A673 (cell line): ENCODE measurements at regions not wholly inside any gene's neighbourhood (a gene's known extent, or its start where the extent isn't known, plus 50 kb on each side); places are given as distances from the start of the nearest gene placed in this dataset.

ENCODE experiments used
- BruUV-seq: library from RNA; stranded (reverse); fragments of 400-500 nt; replicated peaks from 2 replicates; lab custom pipeline; 2021; lab: Mats Ljungman, UMichigan
- CTCF ChIA-PET: fragments of 300-600 bp; sonication (Branson Sonifier 250); formaldehyde crosslinking; loops from one replicate; lab custom pipeline; 2022; ENCODE audit warnings: antibody characterized with exemption; lab: Charles Lee
- POLR2A ChIA-PET: fragments of 300-600 bp; sonication (Branson Sonifier 250); formaldehyde crosslinking; loops from one replicate; lab custom pipeline; 2022; ENCODE audit warnings: antibody characterized with exemption; ENCODE audit not compliant: low non-redundant PET; lab: Charles Lee
- DNase-seq: peaks from one replicate; pipeline ENCODE4 v3.0.0-alpha.2; 2015; ENCODE audit warnings: low spot score
- H3K27ac ChIP-seq: fragments of 200-600 bp; sonication (generic); 2 replicates; pipeline ENCODE4 v1.5.1; 2016; ENCODE audit warnings: mixed run types, low read depth, mild to moderate bottlenecking, mixed read lengths, antibody characterized with exemption, low read length; ENCODE audit not compliant: poor library complexity, severe bottlenecking
- H3K27me3 ChIP-seq: fragments of 200-600 bp; sonication (generic); replicated peaks from 2 replicates; pipeline ENCODE4 v1.6.1; 2017; ENCODE audit warnings: mixed run types, low read depth, mild to moderate bottlenecking, mixed read lengths, antibody characterized with exemption, low read length; ENCODE audit not compliant: insufficient read depth, poor library complexity
- H3K36me3 ChIP-seq: fragments of 200-600 bp; sonication (generic); 2 replicates; pipeline ENCODE4 v1.6.1; 2016; ENCODE audit warnings: mixed run types, mild to moderate bottlenecking, mixed read lengths, antibody characterized with exemption, low read length; ENCODE audit not compliant: insufficient read depth, poor library complexity, severe bottlenecking
- H3K4me1 ChIP-seq: fragments of 200-600 bp; sonication (generic); 2 replicates; pipeline ENCODE4 v1.6.1; 2017; ENCODE audit warnings: mixed run types, mild to moderate bottlenecking, mixed read lengths, antibody characterized with exemption, low read length; ENCODE audit not compliant: insufficient read depth, poor library complexity, severe bottlenecking
- H3K4me3 ChIP-seq: fragments of 200-600 bp; sonication (generic); 2 replicates; pipeline ENCODE4 v1.5.1; 2016; ENCODE audit warnings: low read depth, mixed run types, mild to moderate bottlenecking, mixed read lengths, low read length; ENCODE audit not compliant: poor library complexity, severe bottlenecking
- H3K9me3 ChIP-seq: fragments of 200-600 bp; sonication (generic); 2 replicates; pipeline ENCODE4 v1.6.1; 2016; ENCODE audit warnings: mixed run types, low read depth, mild to moderate bottlenecking, mixed read lengths, antibody characterized with exemption, low read length; ENCODE audit not compliant: poor library complexity, severe bottlenecking
- CTCF ChIP-seq: fragments of 300-800, 200-600 bp; sonication (generic); conservative IDR thresholded peaks from 2 replicates; pipeline ENCODE4 v1.5.1; 2017; ENCODE audit warnings: low read depth, mild to moderate bottlenecking, antibody characterized with exemption, low read length, moderate library complexity, mixed read lengths
- EZH2 ChIP-seq: fragments of 200-600 bp; sonication (generic); IDR thresholded peaks from 2 replicates; pipeline ENCODE4 v1.6.1; 2017; ENCODE audit warnings: borderline replicate concordance, low read depth, mild to moderate bottlenecking, mixed read lengths, antibody characterized with exemption, low read length; ENCODE audit not compliant: poor library complexity, severe bottlenecking
- intact Hi-C: fragments of 100-400 bp; cut with micrococcal nuclease; formaldehyde crosslinking; loops from one replicate; pipeline ENCODE4 v1.10.0; 2022; ENCODE audit not compliant: unreplicated experiment

- intact Hi-C loops: no loop called here
- Histone ChIP-seq H3K36me3 (no peaks in the 10 kb centered on the region), H3K9me3 (no peaks in the 10 kb centered on the region), H3K27me3 (no peaks in the 10 kb centered on the region), H3K4me3 (no peak overlapping the region), H3K4me1 (no peaks in the 10 kb centered on the region), H3K27ac (no peak overlapping the region)
- no TSS peak for BruUV-seq
- DNase-seq: no peak
- POLR2A ChIA-PET: no interaction called here
- CTCF ChIA-PET: no interaction called here
- TF ChIP-seq CTCF: no peak
- no peak for TF ChIP-seq EZH2
Measured at GRCh38 chr4:156329779-156330178, 376.1 kb upstream of the CTSO start.

GRCh38 chr4:156328882-156329281 is 375.2 kb upstream of the CTSO start:
- DNase-seq: no peak
- BruUV-seq: no TSS peak
- Histone ChIP-seq H3K4me3 (no peak overlapping the region), H3K36me3 (no peaks in the 10 kb centered on the region), H3K9me3 (no peaks in the 10 kb centered on the region), H3K4me1 (no peaks in the 10 kb centered on the region), H3K27ac (no peak overlapping the region), H3K27me3 (no peaks in the 10 kb centered on the region)
- TF ChIP-seq EZH2: no peak
- TF ChIP-seq CTCF: no peak
- CTCF ChIA-PET: no interaction called here
- POLR2A ChIA-PET: no interaction called here
- intact Hi-C loops: no loop called here

DNA sequence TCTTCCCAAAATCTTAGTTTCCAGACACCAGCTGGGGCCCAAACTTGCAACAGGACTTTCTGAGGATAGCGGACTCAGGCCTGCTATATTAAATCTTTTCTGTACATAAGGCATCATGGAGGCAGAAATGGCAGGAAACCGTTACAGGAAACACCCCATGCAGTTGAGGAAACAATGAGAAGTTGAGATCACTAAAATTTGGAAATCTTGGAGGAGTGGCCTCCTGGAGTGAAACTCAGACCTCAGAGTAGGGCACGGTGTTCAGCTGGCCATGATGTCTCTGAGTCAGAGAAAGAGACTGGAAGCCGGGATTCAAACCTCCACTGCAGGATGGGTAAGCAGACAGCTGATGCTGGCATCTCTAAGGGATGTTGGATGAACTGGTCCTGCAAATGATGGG is 372.6 kb upstream of the CTSO start:
- H3K4me1 ChIP-seq: peaks cover 13% of the 10 kb centered on the region
- no peaks in the 10 kb centered on the region for H3K27me3 ChIP-seq
- ChIA-PET CTCF (no interaction called here), POLR2A (no interaction called here)
- intact Hi-C loops: no loop called here
- H3K9me3 ChIP-seq: no peaks in the 10 kb centered on the region
- H3K4me3 ChIP-seq: no peak overlapping the region
- BruUV-seq: no TSS peak
- no peaks in the 10 kb centered on the region for H3K36me3 ChIP-seq
- no peak overlapping the region for H3K27ac ChIP-seq
- TF ChIP-seq CTCF (no peak), EZH2 (no peak)
- DNase-seq: peak; percentile 63
